ENCODE measurements at regions not wholly inside any gene's neighbourhood (a gene's known extent, or its start where the extent isn't known, plus 50 kb on each side); places are given as distances from the start of the nearest gene placed in this dataset.

DNA sequence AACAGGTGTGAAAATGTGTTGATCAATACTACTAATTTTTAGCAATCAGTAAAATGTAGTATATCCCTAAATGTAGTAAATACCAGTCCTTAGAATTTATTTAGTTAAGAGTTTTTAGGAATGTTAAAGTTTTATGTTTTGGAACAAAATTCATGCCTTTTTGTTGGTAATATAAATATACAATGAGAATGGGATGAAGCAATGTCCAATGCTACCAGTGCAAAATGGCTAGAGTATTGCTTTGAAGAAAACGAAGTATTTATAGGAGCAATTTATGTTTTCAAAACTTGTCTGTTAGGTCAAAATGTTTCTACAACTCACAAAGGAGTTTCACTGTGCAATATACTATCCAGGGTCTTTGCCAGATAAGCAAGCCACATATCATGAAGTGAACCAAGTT, 851.5 kb downstream of the PCDH18 start:
- DNase-seq, result no peak
- H3K36me3 ChIP-seq (ENCODE audit: control insufficient read depth, insufficient read depth, low read length), result no peaks in the 10 kb centered on the region
- no peaks in the 10 kb centered on the region for H3K27me3 ChIP-seq (ENCODE audit: control insufficient read depth, insufficient read depth, low read length)
- no peaks in the 10 kb centered on the region for H3K4me1 ChIP-seq (ENCODE audit: control insufficient read depth, insufficient read depth, low read length)
- no peak overlapping the region for H3K4me3 ChIP-seq (ENCODE audit: low read length)
- no CpG with 5 or more reads among the region's 1 CpG for WGBS (ENCODE audit: insufficient coverage)
- no peaks in the 10 kb centered on the region for H3K9me3 ChIP-seq (replicated peaks; ENCODE audit: control insufficient read depth, low read depth, low read length)
- no peak overlapping the region for H3K27ac ChIP-seq (ENCODE audit: low read length)

DNA sequence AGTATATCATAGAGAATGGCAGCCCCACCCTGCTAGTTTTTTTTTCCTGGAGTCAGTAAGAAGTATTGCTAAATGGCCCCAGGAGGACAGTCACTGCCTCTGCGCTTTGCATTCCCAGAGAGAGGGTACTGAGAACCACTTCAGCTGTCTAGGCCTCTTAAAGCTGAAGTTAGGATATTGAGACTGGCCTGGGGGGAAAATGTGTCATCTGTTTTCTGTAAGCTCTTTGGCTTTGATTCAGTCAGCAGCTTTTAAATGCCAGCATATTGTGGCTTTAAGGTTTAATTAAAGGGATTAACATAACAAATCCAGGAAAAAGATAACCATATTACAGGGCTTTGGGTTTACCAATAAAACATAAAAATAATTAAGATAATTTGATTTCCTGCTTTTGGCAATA, 852.0 kb downstream of the PCDH18 start:
- WGBS (ENCODE audit: insufficient coverage), result 0% methylated on average over 1 of the region's 1 CpG
- H3K27me3 ChIP-seq (ENCODE audit: control insufficient read depth, insufficient read depth, low read length), result no peaks in the 10 kb centered on the region

DNA sequence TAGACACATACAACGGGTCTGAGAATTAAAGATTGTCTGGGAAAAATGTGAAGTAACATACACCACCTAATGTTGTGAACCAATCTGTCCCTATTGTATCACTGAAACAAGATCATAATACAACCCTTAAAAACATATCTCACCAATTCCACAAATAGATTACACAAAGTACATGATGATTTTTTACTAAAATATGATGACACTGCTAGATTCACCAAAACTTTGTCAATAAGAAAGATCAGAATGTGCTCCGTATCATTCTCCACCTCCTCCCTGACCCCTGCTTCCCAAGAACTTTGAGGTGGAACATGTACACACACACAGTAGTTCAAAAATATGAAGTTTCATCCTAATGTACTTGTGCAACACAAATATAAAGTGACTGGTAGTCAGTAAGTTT, 862.0 kb downstream of the PCDH18 start:
- H3K4me1 ChIP-seq (ENCODE audit: control insufficient read depth, insufficient read depth, low read length), result no peaks in the 10 kb centered on the region
- no peaks in the 10 kb centered on the region for H3K27me3 ChIP-seq (ENCODE audit: control insufficient read depth, insufficient read depth, low read length)
- no peaks in the 10 kb centered on the region for H3K36me3 ChIP-seq (ENCODE audit: control insufficient read depth, insufficient read depth, low read length)
- DNase-seq, result no peak
- no peak overlapping the region for H3K27ac ChIP-seq (ENCODE audit: low read length)
- WGBS (ENCODE audit: insufficient coverage), result no CpG with 5 or more reads among the region's 2 CpGs
- H3K4me3 ChIP-seq (ENCODE audit: low read length), result no peak overlapping the region
- H3K9me3 ChIP-seq (replicated peaks; ENCODE audit: control insufficient read depth, low read depth, low read length), result no peaks in the 10 kb centered on the region

More for the DNA sequence above, 852.0 kb downstream of the PCDH18 start:
- DNase-seq, result peak; percentile 56
- H3K4me1 ChIP-seq (ENCODE audit: control insufficient read depth, insufficient read depth, low read length), result no peaks in the 10 kb centered on the region
- no peaks in the 10 kb centered on the region for H3K36me3 ChIP-seq (ENCODE audit: control insufficient read depth, insufficient read depth, low read length)
- no peak overlapping the region for H3K4me3 ChIP-seq (ENCODE audit: low read length)
- no peaks in the 10 kb centered on the region for H3K9me3 ChIP-seq (replicated peaks; ENCODE audit: control insufficient read depth, low read depth, low read length)
- no peak overlapping the region for H3K27ac ChIP-seq (ENCODE audit: low read length)

DNA sequence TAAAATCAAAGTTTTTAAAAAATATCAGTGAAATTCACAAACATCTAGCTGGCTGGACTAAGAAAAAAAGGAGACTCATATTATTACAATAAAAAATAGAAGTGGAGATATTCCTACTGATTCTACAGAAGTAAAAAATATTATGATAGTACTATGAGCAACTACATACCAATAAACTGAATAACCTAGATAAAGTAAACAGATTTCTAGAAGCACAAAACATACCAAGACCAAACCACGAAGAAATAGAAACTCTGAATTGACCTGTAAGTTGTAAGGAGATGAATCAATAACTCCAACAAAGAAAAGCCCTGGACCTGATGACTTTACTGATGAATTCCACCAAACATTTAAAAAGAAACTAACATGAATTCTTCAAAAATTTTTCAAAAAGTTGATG, 867.3 kb downstream of the PCDH18 start:
- Histone ChIP-seq H3K4me1 (ENCODE audit: control insufficient read depth, insufficient read depth, low read length) (no peaks in the 10 kb centered on the region), H3K9me3 (replicated peaks; ENCODE audit: control insufficient read depth, low read depth, low read length) (no peaks in the 10 kb centered on the region), H3K27ac (ENCODE audit: low read length) (no peak overlapping the region), H3K36me3 (ENCODE audit: control insufficient read depth, insufficient read depth, low read length) (no peaks in the 10 kb centered on the region), H3K4me3 (ENCODE audit: low read length) (no peak overlapping the region), H3K27me3 (ENCODE audit: control insufficient read depth, insufficient read depth, low read length) (no peaks in the 10 kb centered on the region)
- DNase-seq, result no peak
- no CpG with 5 or more reads among the region's 1 CpG for WGBS (ENCODE audit: insufficient coverage)

DNA sequence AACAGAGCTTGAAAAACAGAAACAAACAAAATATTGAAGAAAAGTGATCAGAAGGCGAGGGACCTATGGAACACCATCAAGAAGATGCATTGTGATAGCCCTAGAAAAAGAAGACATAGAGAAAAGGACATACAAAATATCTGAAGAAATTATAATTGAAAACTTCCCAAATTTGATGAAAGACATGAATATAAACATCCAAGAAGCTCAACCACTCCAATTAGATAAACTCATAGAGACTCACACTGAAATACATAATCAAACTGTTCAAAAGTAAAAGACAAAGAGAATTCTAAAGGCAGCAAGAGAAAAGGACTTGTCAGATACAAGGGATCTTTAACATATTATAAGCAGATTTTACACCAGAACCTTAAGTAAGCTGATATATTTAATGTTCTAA, 869.8 kb downstream of the PCDH18 start:
- WGBS (ENCODE audit: insufficient coverage), result no CpG with 5 or more reads among the region's 1 CpG
- Histone ChIP-seq H3K27me3 (ENCODE audit: control insufficient read depth, insufficient read depth, low read length) (no peaks in the 10 kb centered on the region), H3K27ac (ENCODE audit: low read length) (no peak overlapping the region), H3K36me3 (ENCODE audit: control insufficient read depth, insufficient read depth, low read length) (no peaks in the 10 kb centered on the region), H3K4me1 (ENCODE audit: control insufficient read depth, insufficient read depth, low read length) (no peaks in the 10 kb centered on the region), H3K4me3 (ENCODE audit: low read length) (no peak overlapping the region), H3K9me3 (replicated peaks; ENCODE audit: control insufficient read depth, low read depth, low read length) (no peaks in the 10 kb centered on the region)
- no peak for DNase-seq

DNA sequence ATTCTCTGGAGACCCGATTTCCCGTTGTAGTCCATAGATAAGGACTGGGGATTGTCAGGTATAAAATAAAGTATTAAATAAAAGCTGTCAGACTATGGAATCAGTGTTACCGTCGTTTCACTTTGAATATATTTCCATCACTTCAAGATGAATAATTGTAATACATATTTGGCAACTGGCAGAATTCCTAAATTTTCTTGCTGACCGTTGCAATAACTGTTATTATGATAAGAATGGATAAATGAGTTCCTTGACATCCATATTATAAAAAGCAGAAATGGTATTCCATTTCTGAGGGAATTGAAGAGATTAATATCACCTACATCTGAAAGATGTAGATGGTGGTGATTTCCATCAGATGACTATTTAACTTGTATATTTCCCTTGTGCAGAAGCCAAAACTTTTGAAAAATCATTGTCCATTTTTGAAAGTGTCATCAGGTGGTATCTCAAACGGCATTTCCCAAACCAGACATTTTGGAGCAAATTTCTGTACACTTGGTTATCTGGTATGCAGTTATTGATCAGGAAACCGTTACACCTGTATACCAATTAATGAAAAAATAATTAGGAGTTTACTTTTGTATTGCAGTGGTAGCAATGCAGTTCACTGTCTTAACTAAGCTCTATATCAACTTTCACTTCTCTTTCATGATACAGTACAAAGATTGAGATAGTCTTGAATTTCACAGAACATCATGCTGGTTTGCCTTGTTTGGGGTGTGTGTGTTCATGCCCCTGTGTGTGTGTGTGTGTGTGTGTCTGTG, 878.5 kb downstream of the PCDH18 start:
- H3K27me3 ChIP-seq (ENCODE audit: control insufficient read depth, insufficient read depth, low read length), result no peaks in the 10 kb centered on the region
- no peak overlapping the region for H3K4me3 ChIP-seq (ENCODE audit: low read length)
- no peak for DNase-seq
- no peaks in the 10 kb centered on the region for H3K9me3 ChIP-seq (replicated peaks; ENCODE audit: control insufficient read depth, low read depth, low read length)
- H3K27ac ChIP-seq (ENCODE audit: low read length), result no peak overlapping the region
- no peaks in the 10 kb centered on the region for H3K4me1 ChIP-seq (ENCODE audit: control insufficient read depth, insufficient read depth, low read length)
- no peaks in the 10 kb centered on the region for H3K36me3 ChIP-seq (ENCODE audit: control insufficient read depth, insufficient read depth, low read length)
- WGBS (ENCODE audit: insufficient coverage), result no CpG with 5 or more reads among the region's 7 CpGs

DNA sequence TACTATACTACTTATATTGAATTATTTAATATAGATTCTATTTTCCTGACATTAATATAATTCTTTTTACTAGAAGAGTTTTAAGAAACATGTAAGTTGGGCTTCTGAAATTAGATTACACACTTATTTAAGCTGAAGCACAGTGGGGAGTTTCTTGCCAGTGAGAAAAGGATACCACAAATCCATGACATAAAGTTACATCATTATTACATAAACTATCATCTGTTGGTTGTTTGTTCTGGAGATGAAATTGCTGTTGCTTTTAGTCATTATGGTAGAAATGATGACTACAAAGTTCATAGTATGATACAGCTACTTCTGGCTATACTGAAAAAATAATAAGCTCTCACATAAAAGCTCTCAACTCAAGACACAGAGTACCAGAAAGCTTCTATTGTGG, 880.4 kb downstream of the PCDH18 start:
- H3K27ac ChIP-seq (ENCODE audit: low read length), result no peak overlapping the region

DNA sequence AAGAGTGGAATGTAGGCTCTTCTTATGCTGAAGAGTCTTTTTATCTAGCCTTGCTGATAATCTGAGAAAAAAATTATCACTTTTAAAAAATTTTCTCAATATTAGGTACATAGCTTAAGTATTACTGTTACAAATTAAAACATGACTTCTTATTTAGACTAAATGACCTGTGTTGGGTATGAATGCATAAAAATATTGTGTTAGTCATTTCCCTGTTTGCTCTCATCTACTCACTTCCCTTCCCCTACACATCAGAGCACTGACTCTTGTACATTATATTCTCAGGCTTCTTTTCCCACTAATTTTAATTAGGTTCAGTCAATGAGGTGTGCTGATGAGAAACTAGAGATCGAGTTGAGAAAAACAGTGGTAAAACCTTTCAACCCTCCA, 881.0 kb downstream of the PCDH18 start:
- no peak for DNase-seq
- WGBS (ENCODE audit: insufficient coverage), result no CpG with 5 or more reads among the region's 1 CpG
- no peaks in the 10 kb centered on the region for H3K36me3 ChIP-seq (ENCODE audit: control insufficient read depth, insufficient read depth, low read length)
- no peaks in the 10 kb centered on the region for H3K9me3 ChIP-seq (replicated peaks; ENCODE audit: control insufficient read depth, low read depth, low read length)
- H3K4me3 ChIP-seq (ENCODE audit: low read length), result no peak overlapping the region
- no peaks in the 10 kb centered on the region for H3K4me1 ChIP-seq (ENCODE audit: control insufficient read depth, insufficient read depth, low read length)
- H3K27me3 ChIP-seq (ENCODE audit: control insufficient read depth, insufficient read depth, low read length), result no peaks in the 10 kb centered on the region
- no peak overlapping the region for H3K27ac ChIP-seq (ENCODE audit: low read length)

More for the DNA sequence above, 880.4 kb downstream of the PCDH18 start:
- H3K4me1 ChIP-seq (ENCODE audit: control insufficient read depth, insufficient read depth, low read length), result no peaks in the 10 kb centered on the region
- no peaks in the 10 kb centered on the region for H3K27me3 ChIP-seq (ENCODE audit: control insufficient read depth, insufficient read depth, low read length)
- no peak overlapping the region for H3K4me3 ChIP-seq (ENCODE audit: low read length)
- DNase-seq, result no peak
- no peaks in the 10 kb centered on the region for H3K9me3 ChIP-seq (replicated peaks; ENCODE audit: control insufficient read depth, low read depth, low read length)
- no peaks in the 10 kb centered on the region for H3K36me3 ChIP-seq (ENCODE audit: control insufficient read depth, insufficient read depth, low read length)

DNA sequence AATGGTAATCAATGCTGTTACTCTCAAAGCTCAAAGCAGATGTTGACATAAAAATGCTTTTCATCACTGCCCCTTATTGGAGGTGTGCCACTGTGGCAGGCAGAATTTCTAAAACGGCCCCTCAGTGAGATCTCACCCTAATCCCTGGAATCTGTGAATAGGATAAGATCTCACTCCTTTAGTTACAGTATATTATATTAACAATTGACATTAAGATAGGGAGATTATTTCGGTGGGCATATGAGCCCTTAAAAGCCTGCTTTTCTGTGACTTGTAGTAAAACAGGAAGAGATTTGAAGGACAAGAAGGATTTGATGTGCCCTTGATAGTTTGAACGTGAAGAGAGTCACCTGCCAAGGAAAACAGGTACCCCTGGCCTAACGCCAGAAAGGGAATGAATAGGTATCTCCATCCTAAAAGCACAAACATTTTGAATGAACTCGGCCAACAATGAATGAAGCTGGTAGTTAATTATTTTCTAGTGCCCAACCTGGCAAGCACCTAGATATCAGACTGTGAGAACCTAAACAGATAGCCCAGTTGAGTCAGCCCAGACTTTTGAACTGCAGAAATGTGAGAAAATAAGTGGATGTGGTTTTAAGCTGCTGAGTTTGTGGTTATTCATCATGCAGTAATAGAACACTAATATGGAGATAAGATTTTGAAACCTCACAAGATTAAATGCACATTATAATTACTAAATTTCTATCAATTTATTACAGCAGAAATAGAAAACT, 881.6 kb downstream of the PCDH18 start:
- DNase-seq, result no peak
- Histone ChIP-seq H3K4me1 (ENCODE audit: control insufficient read depth, insufficient read depth, low read length) (no peaks in the 10 kb centered on the region), H3K9me3 (replicated peaks; ENCODE audit: control insufficient read depth, low read depth, low read length) (no peaks in the 10 kb centered on the region), H3K4me3 (ENCODE audit: low read length) (no peak overlapping the region), H3K27me3 (ENCODE audit: control insufficient read depth, insufficient read depth, low read length) (no peaks in the 10 kb centered on the region), H3K36me3 (ENCODE audit: control insufficient read depth, insufficient read depth, low read length) (no peaks in the 10 kb centered on the region), H3K27ac (ENCODE audit: low read length) (no peak overlapping the region)
- 60% methylated on average over 1 of the region's 5 CpGs for WGBS (ENCODE audit: insufficient coverage)

DNA sequence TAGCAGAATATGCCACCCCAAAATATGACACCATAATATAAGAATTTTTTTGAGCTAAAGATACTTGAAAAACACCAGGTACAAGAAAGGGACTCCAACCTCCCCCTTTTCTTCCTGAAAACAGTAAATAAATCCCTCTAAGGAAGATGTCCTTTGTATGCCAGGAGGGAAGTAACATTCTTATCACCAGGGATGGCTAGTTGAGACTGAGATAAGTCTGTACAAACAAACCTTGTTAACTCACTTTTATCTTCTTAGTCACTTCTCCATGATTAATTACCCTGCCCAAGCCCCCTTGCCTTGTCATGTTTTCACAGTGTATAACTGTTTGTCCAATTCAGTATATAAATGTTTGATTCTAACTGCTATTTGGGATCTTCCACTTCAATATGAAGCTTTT, 888.0 kb downstream of the PCDH18 start:
- H3K9me3 ChIP-seq (replicated peaks; ENCODE audit: control insufficient read depth, low read depth, low read length), result no peaks in the 10 kb centered on the region
- no peak overlapping the region for H3K27ac ChIP-seq (ENCODE audit: low read length)
- H3K27me3 ChIP-seq (ENCODE audit: control insufficient read depth, insufficient read depth, low read length), result no peaks in the 10 kb centered on the region
- no peaks in the 10 kb centered on the region for H3K4me1 ChIP-seq (ENCODE audit: control insufficient read depth, insufficient read depth, low read length)
- H3K36me3 ChIP-seq (ENCODE audit: control insufficient read depth, insufficient read depth, low read length), result no peaks in the 10 kb centered on the region
- no peak for DNase-seq
- H3K4me3 ChIP-seq (ENCODE audit: low read length), result no peak overlapping the region

Measured in muscle of leg (tissue), 3 donors.